ENCODE measurements at regions not wholly inside any gene's neighbourhood (a gene's known extent, or its start where the extent isn't known, plus 50 kb on each side); places are given as distances from the start of the nearest gene placed in this dataset.
A peak's percentile ranks its signal among the peaks of the same experiment; 100 is the strongest.

- 51% methylated on average over 17 of the region's 17 CpGs for WGBS (ENCODE audit: insufficient coverage, insufficient replicate concordance, low lambda C conversion rate, missing lambda C conversion rate)
- H2AFZ ChIP-seq (ENCODE audit: control insufficient read depth, low read depth, low read length) = no peak overlapping the region
- intact Hi-C loops (cut with micrococcal nuclease; ENCODE audit: unreplicated experiment) = no loop called here
- ATAC-seq = no peak
- no peak for DNase-seq (ENCODE audit: low read depth, low spot score)
- no peaks in the 10 kb centered on the region for H3K79me2 ChIP-seq (ENCODE audit: control insufficient read depth, insufficient read depth, low read length)
- ChIA-PET CTCF (no interaction called here), RAD21 (ENCODE audit: unreplicated experiment) (no interaction called here), POLR2A (no interaction called here), SMC1A (ENCODE audit: uncharacterized antibody, unreplicated experiment) (no interaction called here)
- TF ChIP-seq E4F1 (IDR thresholded peaks at IDR 0.05; ENCODE audit: borderline replicate concordance, partially characterized antibody) (no peak), ATF2 (IDR thresholded peaks at IDR 0.05; ENCODE audit: low read length) (no peak), NFYB (IDR thresholded peaks at IDR 0.05; ENCODE audit: insufficient read depth, low read depth, low read length) (peak; percentile 46; the same call in 1 of the 2 replicates), POU2F2 (IDR thresholded peaks at IDR 0.05; ENCODE audit: borderline replicate concordance, low read depth, low read length) (no peak), POLR2A (IDR thresholded peaks at IDR 0.05; ENCODE audit: low read depth, low read length) (no peak)
- TF ChIP-seq, protein P1, sequence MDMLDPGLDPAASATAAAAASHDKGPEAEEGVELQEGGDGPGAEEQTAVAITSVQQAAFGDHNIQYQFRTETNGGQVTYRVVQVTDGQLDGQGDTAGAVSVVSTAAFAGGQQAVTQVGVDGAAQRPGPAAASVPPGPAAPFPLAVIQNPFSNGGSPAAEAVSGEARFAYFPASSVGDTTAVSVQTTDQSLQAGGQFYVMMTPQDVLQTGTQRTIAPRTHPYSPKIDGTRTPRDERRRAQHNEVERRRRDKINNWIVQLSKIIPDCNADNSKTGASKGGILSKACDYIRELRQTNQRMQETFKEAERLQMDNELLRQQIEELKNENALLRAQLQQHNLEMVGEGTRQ (IDR thresholded peaks at IDR 0.05; ENCODE audit: borderline replicate concordance, low read depth, low read length) = no peak
- in situ Hi-C loops (cut with MboI) = no loop called here
- H3K9me3 ChIP-seq (replicated peaks; ENCODE audit: control insufficient read depth, insufficient read depth, low read length) = no peaks in the 10 kb centered on the region
- no peak overlapping the region for H3K27ac ChIP-seq (ENCODE audit: control insufficient read depth, insufficient read depth)
- no peak overlapping the region for H3K9ac ChIP-seq (ENCODE audit: control insufficient read depth, insufficient read depth, low read length)
- H3K4me1 ChIP-seq (ENCODE audit: control insufficient read depth, insufficient read depth, low read length) = no peaks in the 10 kb centered on the region
- FAIRE-seq = no peak
- no peak overlapping the region for H3K4me2 ChIP-seq (ENCODE audit: control insufficient read depth, insufficient read depth)
- H3K4me3 ChIP-seq = no peak overlapping the region
- H3K36me3 ChIP-seq (ENCODE audit: control insufficient read depth in 2 of 2, insufficient read depth in 2 of 2, low read length in 1 of 2) = no peaks in the 10 kb centered on the region
- BruUV-seq (replicated peaks) = no TSS peak
- no peaks in the 10 kb centered on the region for H4K20me1 ChIP-seq (ENCODE audit: control insufficient read depth, insufficient read depth)
- no peaks in the 10 kb centered on the region for H3K27me3 ChIP-seq (replicated peaks in 1 of 2; ENCODE audit: control insufficient read depth in 2 of 2, insufficient read depth in 2 of 2, low read length in 1 of 2)
These were observed 240.3 kb downstream of the LRATD1 start for GRCh38 chr2:14872779-14873325.

All from GM12878 (cell line).